Motor neuron (in vitro differentiated cells): ENCODE measurements at regions not wholly inside any gene's neighbourhood (a gene's known extent, or its start where the extent isn't known, plus 50 kb on each side); places are given as distances from the start of the nearest gene placed in this dataset.
"Not testable (repeated sequence)": the region's sequence is repeated elsewhere in the genome, so short reads cannot be mapped to it uniquely, and the experiment has no call there.

Experiments
- ATAC-seq, 8 experiments: fragments of 200-7000 bp; cut with Tn5 transposase; replicated peaks in 6 of 8; 2 replicates each; pipeline ENCODE4 v1.8.0; 2021; ENCODE audit warnings: mild to moderate bottlenecking in 8 of 8, moderate library complexity in 8 of 8
- H3K27ac ChIP-seq, 2 donors: fragments of 250-450 bp; sonication (Bioruptor Pico); 2 replicates each; pipeline ENCODE4 v1.9.0; 2021; ENCODE audit warnings: antibody characterized with exemption in 2 of 2, mild to moderate bottlenecking in 2 of 2, moderate library complexity in 1 of 2
- H3K4me1 ChIP-seq, 2 donors: fragments of 250-450 bp; sonication (Bioruptor Pico); replicated peaks in 1 of 2; 2 replicates each; pipeline ENCODE4 v1.6.1; 2021; ENCODE audit warnings: antibody characterized with exemption in 2 of 2, mild to moderate bottlenecking in 2 of 2, moderate library complexity in 1 of 2
- H3K4me3 ChIP-seq, 5 donors: fragments of 250-450 bp; sonication (Bioruptor Pico); 2 replicates each; pipeline ENCODE4 v1.9.0; 2021; ENCODE audit warnings: antibody characterized with exemption in 5 of 5, mild to moderate bottlenecking in 5 of 5, moderate library complexity in 4 of 5
- WGBS, 10 experiments: fragments of 450-650 bp; shearing (Covaris generic); methylation state at CpG; one replicate each; pipeline ENCODE4 v1.0.0; 2022; 5-methylcytosine and 5-hydroxymethylcytosine counted together
- in situ Hi-C, 9 experiments: fragments of 400-800 bp; cut with MboI; loops; one replicate each; pipeline ENCODE4 v1.15.0; 2021; ENCODE audit warnings: low sequenced_read_pairs in 9 of 9, low pct_unique_long_range_greater_than_20kb in 2 of 9; ENCODE audit not compliant: unreplicated experiment in 9 of 9

- no peak for ATAC-seq
- Histone ChIP-seq H3K27ac (no peak overlapping the region), H3K4me3 (no peak overlapping the region), H3K4me1 (no peaks in the 10 kb centered on the region)
- WGBS, 10 experiments, result 88 to 100% (median 93%) methylated on average over 2 to 3 of the region's 3 CpGs
- in situ Hi-C loops, result no loop called here
These were observed 63.5 kb upstream of the ZNF746 start for GRCh38 chr7:149561072-149561471.

GRCh38 chr7:149559711-149560110 lies 62.1 kb upstream of the ZNF746 start:
- WGBS, 10 experiments, result 0 to 100% (median 84%) methylated on average over 1 to 3 of the region's 4 CpGs; no CpG with 5 or more reads in 2 of the 10 experiments
- Histone ChIP-seq H3K4me3 (no peak overlapping the region), H3K4me1 (no peaks in the 10 kb centered on the region), H3K27ac (no peak overlapping the region)
- peak in 2 of 8 experiments; percentile 90 to 94 for ATAC-seq
- in situ Hi-C loops, result no loop called here

GRCh38 chr7:149558149-149558861 lies 60.7 kb upstream of the ZNF746 start:
- no peak for ATAC-seq
- Histone ChIP-seq H3K27ac (no peak overlapping the region), H3K4me1 (no peaks in the 10 kb centered on the region), H3K4me3 (no peak overlapping the region)
- 80 to 100% (median 93%) methylated on average over 1 to 5 of the region's 6 CpGs; no CpG with 5 or more reads in 3 of the 10 experiments for WGBS, 10 experiments
- in situ Hi-C loops, result no loop called here

GRCh38 chr7:149556525-149556924 lies 58.9 kb upstream of the ZNF746 start:
- H3K4me1 ChIP-seq, H3K27ac ChIP-seq, in situ Hi-C loops, ATAC-seq, H3K4me3 ChIP-seq: not testable (repeated sequence)
- 40 to 100% (median 100%) methylated on average over 1 to 4 of the region's 4 CpGs; no CpG with 5 or more reads in 1 of the 10 experiments for WGBS, 10 experiments

DNA sequence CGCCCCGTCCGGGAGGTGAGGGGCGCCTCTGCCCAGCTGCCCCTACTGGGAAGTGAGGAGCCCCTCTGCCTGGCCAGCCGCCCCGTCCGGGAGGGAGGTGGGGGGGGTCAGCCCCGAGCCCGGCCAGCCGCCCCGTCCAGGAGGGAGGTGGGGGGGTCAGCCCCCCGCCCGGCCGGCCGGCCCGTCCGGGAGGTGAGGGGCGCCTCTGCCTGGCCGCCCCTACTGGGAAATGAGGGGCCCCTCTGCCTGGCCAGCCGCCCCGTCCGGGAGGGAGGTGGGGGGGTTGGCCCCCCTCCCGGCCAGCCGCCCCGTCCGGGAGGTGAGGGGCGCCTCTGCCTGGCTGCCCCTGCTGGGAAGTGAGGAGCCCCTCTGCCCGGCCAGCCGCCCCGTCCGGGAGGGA lies 57.2 kb upstream of the ZNF746 start:
- H3K4me3 ChIP-seq, in situ Hi-C loops, ATAC-seq, H3K27ac ChIP-seq, H3K4me1 ChIP-seq: not testable (repeated sequence)
- no CpG with 5 or more reads among the region's 31 CpGs for WGBS, 10 experiments

DNA sequence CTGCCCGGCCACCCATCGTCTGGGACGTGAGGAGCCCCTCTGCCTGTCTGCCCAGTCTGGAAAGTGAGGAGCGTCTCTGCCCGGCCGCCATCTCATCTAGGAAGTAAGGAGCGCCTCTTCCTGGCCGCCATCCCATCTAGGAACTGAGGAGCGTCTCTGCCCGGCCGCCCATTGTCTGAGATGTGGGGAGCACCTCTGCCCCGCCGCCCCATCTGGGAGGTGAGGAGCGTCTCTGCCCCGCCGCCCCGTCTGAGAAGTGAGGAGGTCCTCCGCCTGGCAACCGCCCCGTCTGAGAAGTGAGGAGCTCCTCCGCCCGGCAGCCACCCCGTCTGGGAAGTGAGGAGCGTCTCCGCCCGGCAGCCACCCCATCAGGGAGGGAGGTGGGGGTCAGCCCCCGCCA lies 56.4 kb upstream of the ZNF746 start:
- in situ Hi-C loops, H3K27ac ChIP-seq, H3K4me1 ChIP-seq, H3K4me3 ChIP-seq, ATAC-seq: not testable (repeated sequence)
- WGBS, 10 experiments, result no CpG with 5 or more reads among the region's 27 CpGs

DNA sequence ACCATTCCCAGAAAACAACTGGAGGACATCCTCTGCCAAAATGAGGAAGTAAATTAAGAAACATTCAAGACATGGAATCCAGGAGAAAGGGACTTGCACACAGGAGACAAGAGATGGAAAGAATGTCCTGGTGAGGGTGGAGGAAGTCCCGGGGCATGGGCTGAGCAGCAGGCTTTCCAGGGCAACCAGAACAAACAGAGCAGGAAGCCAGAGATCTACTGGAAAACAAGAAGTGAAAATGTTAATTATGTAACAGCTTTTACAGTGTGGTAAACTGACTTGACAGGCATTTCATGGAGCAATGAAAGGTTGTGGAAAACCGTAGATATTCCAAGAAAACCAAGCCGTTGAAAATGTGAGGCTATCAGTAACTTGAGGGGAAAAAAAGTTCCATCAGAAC lies 55.2 kb upstream of the ZNF746 start:
- Histone ChIP-seq H3K27ac (no peak overlapping the region), H3K4me3 (no peak overlapping the region), H3K4me1 (no peaks in the 10 kb centered on the region)
- in situ Hi-C loops, result no loop called here
- WGBS, 10 experiments, result 47 to 100% (median 93%) methylated on average over 2 to 3 of the region's 3 CpGs; no CpG with 5 or more reads in 1 of the 10 experiments
- ATAC-seq, result no peak
